GM12891 (cell line): ENCODE measurements at regions not wholly inside any gene's neighbourhood (a gene's known extent, or its start where the extent isn't known, plus 50 kb on each side); places are given as distances from the start of the nearest gene placed in this dataset.

Experiments used
- POLR2A ChIP-seq: IDR thresholded peaks from 2 replicates; pipeline ENCODE4 v1.6.1; 2011; ENCODE audit warnings: low read depth, low read length, control low read depth
- POLR2AphosphoS5 ChIP-seq: IDR thresholded peaks from 2 replicates; pipeline ENCODE4 v1.6.1; 2011; ENCODE audit warnings: low read depth, low read length, control low read depth
- TAF1 ChIP-seq: IDR thresholded peaks from 2 replicates; pipeline ENCODE4 v1.6.1; 2011; ENCODE audit warnings: low read depth, low read length, control low read depth

DNA sequence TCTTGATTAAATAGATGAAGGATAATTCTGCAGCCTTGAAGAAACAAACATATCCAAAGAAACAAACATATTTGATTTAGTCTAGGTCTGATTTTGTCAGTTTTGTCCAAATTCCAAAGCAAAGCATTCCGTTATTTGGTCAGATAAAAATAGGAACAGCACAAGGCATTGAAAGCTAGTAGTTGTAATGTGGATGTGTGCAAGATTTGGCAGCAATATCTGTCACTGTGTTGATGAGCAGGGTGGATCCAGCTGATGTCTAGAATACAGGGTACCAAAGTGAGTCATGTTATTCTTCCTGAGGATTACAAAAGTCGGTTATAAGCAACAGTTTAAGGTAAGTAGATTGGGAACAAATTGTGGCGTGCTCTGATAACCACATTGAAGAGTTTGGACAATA, 69.3 kb upstream of the PLPPR1 start:
- no peak for TF ChIP-seq POLR2A
- no peak for TF ChIP-seq POLR2AphosphoS5
- no peak for TF ChIP-seq TAF1
